ENCODE measurements at regions not wholly inside any gene's neighbourhood (a gene's known extent, or its start where the extent isn't known, plus 50 kb on each side); places are given as distances from the start of the nearest gene placed in this dataset.

DNA sequence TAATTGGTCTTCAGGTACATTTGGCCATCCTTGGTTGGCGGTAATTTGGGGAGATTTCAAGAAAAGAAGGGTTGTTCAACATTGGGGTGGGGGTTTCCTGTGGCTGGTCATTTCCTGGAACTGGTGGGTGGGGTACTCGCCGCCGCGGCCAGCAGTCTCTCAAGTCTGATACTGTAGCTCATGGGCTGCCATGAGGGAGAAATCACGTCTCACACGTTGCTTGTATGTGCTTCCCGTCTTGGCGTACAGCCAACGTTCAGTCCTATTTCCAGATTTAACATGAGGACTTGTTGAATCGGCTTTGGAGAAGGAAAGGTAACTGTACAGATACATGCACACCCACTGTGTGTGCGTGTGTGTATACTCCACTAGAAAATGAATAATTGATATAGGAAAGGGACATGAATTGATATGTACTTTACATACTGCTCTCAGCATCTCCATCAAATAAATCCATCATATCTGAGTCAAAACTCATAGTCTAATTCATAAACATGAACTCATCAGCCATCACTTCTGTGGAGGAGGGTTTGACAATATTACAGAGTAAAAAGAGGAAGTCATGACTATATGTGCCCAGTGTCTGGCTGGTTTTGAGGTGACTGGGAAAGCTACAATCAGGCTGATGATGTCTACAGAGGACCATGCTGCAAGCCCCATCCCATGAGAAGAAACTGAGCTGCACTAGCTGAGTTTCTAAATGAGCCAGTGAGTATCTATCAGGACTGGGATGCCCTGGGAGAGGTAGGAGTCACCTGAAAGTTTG is 418.1 kb downstream of the TSHZ3 start:
- no peak for TF ChIP-seq CTCF (IDR thresholded peaks at IDR 0.05)

GRCh38 chr19:30927705-30928104 is 421.5 kb downstream of the TSHZ3 start:
- TF ChIP-seq CTCF (IDR thresholded peaks at IDR 0.05), result no peak

DNA sequence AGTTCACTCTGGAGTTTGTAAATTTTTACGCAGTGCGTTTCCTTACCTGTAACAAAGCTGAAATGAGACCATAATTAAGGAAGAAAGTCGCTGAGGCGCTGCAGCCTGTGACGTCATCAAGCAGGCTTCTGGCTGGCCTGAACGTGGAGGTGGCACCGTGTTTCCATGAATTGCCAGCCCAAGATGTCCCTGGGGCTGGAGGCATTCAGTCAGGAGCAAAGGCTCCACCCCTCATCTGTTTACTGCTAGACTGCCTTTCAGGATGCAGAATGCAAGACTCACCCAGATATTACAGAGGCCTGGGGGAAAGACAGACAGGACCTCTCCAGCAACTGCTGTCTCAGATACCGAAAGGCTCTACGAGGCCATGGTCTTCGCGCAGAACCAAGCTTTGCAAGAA is 424.6 kb downstream of the TSHZ3 start:
- TF ChIP-seq CTCF (IDR thresholded peaks at IDR 0.05), result no peak

- TF ChIP-seq CTCF (IDR thresholded peaks at IDR 0.05), result no peak
Observed at GRCh38 chr19:30924069-30924636, 425.1 kb downstream of the TSHZ3 start.

DNA sequence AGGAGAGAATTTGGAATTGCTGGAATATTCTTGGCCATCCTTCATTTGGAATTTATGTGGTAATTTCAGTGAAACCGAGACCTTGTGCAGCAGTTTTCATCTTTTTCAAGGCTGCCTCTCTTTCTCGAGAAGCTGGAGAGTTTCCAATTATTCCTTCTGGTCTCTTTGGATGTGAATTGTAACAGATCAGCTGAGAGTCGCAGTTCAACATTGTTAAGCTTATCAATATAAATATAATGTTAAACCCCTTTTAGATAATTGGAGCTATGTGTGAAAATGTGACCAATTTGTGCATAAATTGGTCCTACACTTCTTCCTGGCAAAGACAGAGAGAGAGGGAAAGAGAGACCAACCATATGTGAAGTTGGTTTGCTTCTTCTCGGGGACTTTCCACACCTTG is 425.6 kb downstream of the TSHZ3 start:
- TF ChIP-seq CTCF (IDR thresholded peaks at IDR 0.05), result no peak

GRCh38 chr19:30923096-30923495 is 426.1 kb downstream of the TSHZ3 start:
- no peak for TF ChIP-seq CTCF (IDR thresholded peaks at IDR 0.05)

GRCh38 chr19:30920222-30920621 is 429.0 kb downstream of the TSHZ3 start:
- no peak for TF ChIP-seq CTCF (IDR thresholded peaks at IDR 0.05)
